ENCODE measurements at regions not wholly inside any gene's neighbourhood (a gene's known extent, or its start where the extent isn't known, plus 50 kb on each side); places are given as distances from the start of the nearest gene placed in this dataset.

DNA sequence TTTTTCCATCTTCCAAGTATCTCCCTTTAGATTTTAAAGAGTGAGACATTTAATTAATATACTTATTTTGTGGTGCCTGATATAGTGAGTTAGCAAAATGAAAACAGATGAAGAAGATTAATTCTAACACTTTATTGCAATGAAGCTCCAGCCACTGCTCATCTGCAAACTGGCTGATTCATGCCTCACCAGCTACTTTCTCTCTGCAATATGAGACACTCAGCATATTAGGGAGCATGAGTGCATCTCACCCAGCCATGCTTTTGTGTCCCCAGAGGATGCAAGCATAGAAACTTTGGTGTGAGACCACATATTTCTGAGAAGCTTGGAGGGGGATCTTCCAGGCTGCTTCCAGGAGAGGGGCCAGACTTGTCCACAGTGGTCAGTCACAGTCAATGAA is 148.6 kb downstream of the BMP4 start:
- Histone ChIP-seq H3K4me1 (ENCODE audit: control insufficient read depth in 2 of 3, insufficient read depth in 2 of 3, low read depth in 1 of 3, low read length in 3 of 3) (no peaks in the 10 kb centered on the region), H3K27me3 (ENCODE audit: control insufficient read depth, insufficient read depth, low read length) (no peaks in the 10 kb centered on the region), H3K27ac (ENCODE audit: low read depth in 2 of 2, low read length in 2 of 2) (no peak overlapping the region), H3K9me3 (ENCODE audit: control insufficient read depth in 2 of 3, insufficient read depth in 1 of 3, low read length in 3 of 3) (no peaks in the 10 kb centered on the region), H3K4me3 (ENCODE audit: low read length in 3 of 3) (no peak overlapping the region), H3K36me3 (ENCODE audit: control insufficient read depth in 2 of 3, insufficient read depth in 3 of 3, low read length in 3 of 3) (no peaks in the 10 kb centered on the region), H3K9ac (ENCODE audit: low read length in 3 of 3) (no peak overlapping the region)
- TF ChIP-seq, protein P1, sequence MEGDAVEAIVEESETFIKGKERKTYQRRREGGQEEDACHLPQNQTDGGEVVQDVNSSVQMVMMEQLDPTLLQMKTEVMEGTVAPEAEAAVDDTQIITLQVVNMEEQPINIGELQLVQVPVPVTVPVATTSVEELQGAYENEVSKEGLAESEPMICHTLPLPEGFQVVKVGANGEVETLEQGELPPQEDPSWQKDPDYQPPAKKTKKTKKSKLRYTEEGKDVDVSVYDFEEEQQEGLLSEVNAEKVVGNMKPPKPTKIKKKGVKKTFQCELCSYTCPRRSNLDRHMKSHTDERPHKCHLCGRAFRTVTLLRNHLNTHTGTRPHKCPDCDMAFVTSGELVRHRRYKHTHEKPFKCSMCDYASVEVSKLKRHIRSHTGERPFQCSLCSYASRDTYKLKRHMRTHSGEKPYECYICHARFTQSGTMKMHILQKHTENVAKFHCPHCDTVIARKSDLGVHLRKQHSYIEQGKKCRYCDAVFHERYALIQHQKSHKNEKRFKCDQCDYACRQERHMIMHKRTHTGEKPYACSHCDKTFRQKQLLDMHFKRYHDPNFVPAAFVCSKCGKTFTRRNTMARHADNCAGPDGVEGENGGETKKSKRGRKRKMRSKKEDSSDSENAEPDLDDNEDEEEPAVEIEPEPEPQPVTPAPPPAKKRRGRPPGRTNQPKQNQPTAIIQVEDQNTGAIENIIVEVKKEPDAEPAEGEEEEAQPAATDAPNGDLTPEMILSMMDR (IDR thresholded peaks at IDR 0.05; ENCODE audit: borderline replicate concordance, extremely low read depth, insufficient read depth) = no peak
- no peak for FAIRE-seq
- intact Hi-C loops (cut with DNase I) = no loop called here
- no peak for DNase-seq

DNA sequence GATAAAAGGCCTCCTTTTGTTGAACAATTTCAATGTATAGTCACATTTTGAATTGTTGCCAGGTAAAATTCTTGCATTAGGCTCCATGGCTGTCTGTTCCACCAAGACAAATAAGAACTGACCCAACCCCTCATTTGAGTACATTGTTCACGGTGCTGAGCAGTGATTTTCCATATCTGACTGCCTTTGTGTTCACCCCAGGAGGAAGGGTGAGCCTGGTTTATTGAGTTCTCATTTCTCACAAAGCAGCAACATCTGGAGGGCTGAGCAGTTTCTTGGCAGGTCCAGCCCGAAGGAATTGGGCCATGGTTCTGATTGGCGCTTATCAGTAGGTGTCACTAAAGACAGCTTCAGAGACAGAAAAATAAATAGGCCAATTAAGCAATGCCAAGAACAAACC is 149.1 kb downstream of the BMP4 start:
- Histone ChIP-seq H3K4me3 (ENCODE audit: low read length in 3 of 3) (no peak overlapping the region), H3K36me3 (ENCODE audit: control insufficient read depth in 2 of 3, insufficient read depth in 3 of 3, low read length in 3 of 3) (no peaks in the 10 kb centered on the region), H3K9me3 (ENCODE audit: control insufficient read depth in 2 of 3, insufficient read depth in 1 of 3, low read length in 3 of 3) (no peaks in the 10 kb centered on the region), H3K27me3 (ENCODE audit: control insufficient read depth, insufficient read depth, low read length) (no peaks in the 10 kb centered on the region), H3K9ac (ENCODE audit: low read length in 3 of 3) (no peak overlapping the region), H3K27ac (ENCODE audit: low read depth in 2 of 2, low read length in 2 of 2) (no peak overlapping the region), H3K4me1 (ENCODE audit: control insufficient read depth in 2 of 3, insufficient read depth in 2 of 3, low read depth in 1 of 3, low read length in 3 of 3) (no peaks in the 10 kb centered on the region)
- no peak for FAIRE-seq
- TF ChIP-seq, protein P1 (IDR thresholded peaks at IDR 0.05; ENCODE audit: borderline replicate concordance, extremely low read depth, insufficient read depth) = no peak
- no peak for DNase-seq
- intact Hi-C loops (cut with DNase I) = no loop called here

DNA sequence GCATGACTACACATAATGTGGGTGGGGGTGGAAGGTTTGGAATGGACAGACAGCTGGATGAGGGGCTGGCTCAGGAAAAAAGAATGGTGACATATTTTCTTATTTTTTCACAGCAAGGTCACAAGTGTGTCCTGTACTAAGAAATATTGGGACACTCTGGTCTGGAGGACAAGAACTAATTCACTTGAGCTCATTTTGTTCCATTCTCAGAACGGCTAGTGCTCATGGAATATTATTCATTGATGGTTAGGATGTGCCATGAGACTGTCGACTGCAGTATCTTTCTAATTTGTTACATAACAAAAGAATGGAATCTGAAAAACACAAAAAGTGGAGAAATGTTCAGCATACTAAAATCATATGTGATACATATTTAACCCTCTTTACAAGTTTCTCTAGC is 149.5 kb downstream of the BMP4 start:
- Histone ChIP-seq H3K9me3 (ENCODE audit: control insufficient read depth in 2 of 3, insufficient read depth in 1 of 3, low read length in 3 of 3) (no peaks in the 10 kb centered on the region), H3K9ac (ENCODE audit: low read length in 3 of 3) (no peak overlapping the region), H3K4me1 (ENCODE audit: control insufficient read depth in 2 of 3, insufficient read depth in 2 of 3, low read depth in 1 of 3, low read length in 3 of 3) (no peaks in the 10 kb centered on the region), H3K27ac (ENCODE audit: low read depth in 2 of 2, low read length in 2 of 2) (no peak overlapping the region), H3K4me3 (ENCODE audit: low read length in 3 of 3) (no peak overlapping the region), H3K36me3 (ENCODE audit: control insufficient read depth in 2 of 3, insufficient read depth in 3 of 3, low read length in 3 of 3) (no peaks in the 10 kb centered on the region), H3K27me3 (ENCODE audit: control insufficient read depth, insufficient read depth, low read length) (no peaks in the 10 kb centered on the region)
- TF ChIP-seq, protein P1 (IDR thresholded peaks at IDR 0.05; ENCODE audit: borderline replicate concordance, extremely low read depth, insufficient read depth) = no peak
- FAIRE-seq (no peak), DNase-seq (no peak)
- intact Hi-C loops (cut with DNase I) = no loop called here

DNA sequence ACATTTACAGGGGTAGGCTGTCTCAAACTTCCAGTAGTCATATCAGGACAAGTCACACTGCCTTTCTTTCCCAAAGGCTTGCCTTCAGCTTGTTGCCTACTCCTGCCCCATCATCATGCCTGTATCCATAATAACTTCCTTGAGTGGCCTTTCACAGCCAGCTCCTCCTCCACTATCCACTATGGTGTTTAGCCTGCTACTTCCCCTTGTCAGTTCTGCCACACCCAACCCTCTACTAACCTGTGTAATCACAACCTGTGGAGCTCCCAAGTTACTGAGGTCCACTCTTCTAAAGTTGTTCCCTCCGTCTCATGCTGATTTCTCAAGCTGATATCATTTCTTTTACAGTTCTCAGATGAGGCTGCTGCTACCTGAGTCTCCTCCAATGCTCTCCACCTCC is 159.9 kb downstream of the BMP4 start:
- TF ChIP-seq, protein P1 (IDR thresholded peaks at IDR 0.05; ENCODE audit: borderline replicate concordance, extremely low read depth, insufficient read depth) = no peak
- Histone ChIP-seq H3K27me3 (ENCODE audit: control insufficient read depth, insufficient read depth, low read length) (no peaks in the 10 kb centered on the region), H3K27ac (ENCODE audit: low read depth in 2 of 2, low read length in 2 of 2) (no peak overlapping the region), H3K9me3 (ENCODE audit: control insufficient read depth in 2 of 3, insufficient read depth in 1 of 3, low read length in 3 of 3) (no peaks in the 10 kb centered on the region), H3K9ac (ENCODE audit: low read length in 3 of 3) (no peak overlapping the region), H3K4me3 (ENCODE audit: low read length in 3 of 3) (no peak overlapping the region), H3K4me1 (ENCODE audit: control insufficient read depth in 2 of 3, insufficient read depth in 2 of 3, low read depth in 1 of 3, low read length in 3 of 3) (no peaks in the 10 kb centered on the region), H3K36me3 (ENCODE audit: control insufficient read depth in 2 of 3, insufficient read depth in 3 of 3, low read length in 3 of 3) (no peaks in the 10 kb centered on the region)
- no peak for FAIRE-seq
- intact Hi-C loops (cut with DNase I) = no loop called here
- DNase-seq = no peak
